ENCODE measurements at regions not wholly inside any gene's neighbourhood (a gene's known extent, or its start where the extent isn't known, plus 50 kb on each side); places are given as distances from the start of the nearest gene placed in this dataset.

GRCh38 chr11:62030071-62030684, 62.7 kb upstream of the FTH1 start:
- Histone ChIP-seq H3K4me3 (no peak overlapping the region), H3K27me3 (no peaks in the 10 kb centered on the region), H3K9me3 (no peaks in the 10 kb centered on the region), H3K4me1 (peaks cover 0 to 11% (median 7%) of the 10 kb centered on the region in 4 donors), H3K36me3 (no peaks in the 10 kb centered on the region), H3K27ac (no peak overlapping the region)
- TF ChIP-seq POLR2AphosphoS5 (IDR thresholded peaks at IDR 0.05) = no peak
- no peak for DNase-seq
- 75 to 84% (median 77%) methylated on average over 8 of the region's 8 CpGs for WGBS, 5 donors
- intact Hi-C loops (cut with DNase I; ENCODE audit: low total_unique reads) = no loop called here

- Histone ChIP-seq H3K4me3 (no peak overlapping the region), H3K9me3 (peaks cover 0 to 3% (median under 1%) of the 10 kb centered on the region in 4 donors), H3K27me3 (no peaks in the 10 kb centered on the region), H3K36me3 (no peaks in the 10 kb centered on the region), H3K4me1 (peaks cover 0 to 17% (median 10%) of the 10 kb centered on the region in 4 donors), H3K27ac (no peak overlapping the region)
- 87 to 97% (median 97%) methylated on average over 6 of the region's 6 CpGs for WGBS, 5 donors
- DNase-seq = no peak
- intact Hi-C loops (cut with DNase I; ENCODE audit: low total_unique reads) = no loop called here
- TF ChIP-seq POLR2A (IDR thresholded peaks at IDR 0.05) (no peak), POLR2AphosphoS5 (IDR thresholded peaks at IDR 0.05) (no peak), EP300 (IDR thresholded peaks at IDR 0.05) (no peak), CTCF (IDR thresholded peaks at IDR 0.05) (no peak)
Observed at GRCh38 chr11:62026739-62027370, 59.4 kb upstream of the FTH1 start.

GRCh38 chr11:62025487-62026105, 58.2 kb upstream of the FTH1 start:
- TF ChIP-seq POLR2AphosphoS5 (IDR thresholded peaks at IDR 0.05) (peak in 2 of 3 donors; percentile 79 to 85), POLR2A (IDR thresholded peaks at IDR 0.05) (no peak)
- H3K4me3 ChIP-seq = peak overlapping the region in 1 of 4 donors; percentile 5
- H3K4me1 ChIP-seq = peaks cover 0 to 17% (median 10%) of the 10 kb centered on the region in 4 donors
- intact Hi-C loops (cut with DNase I; ENCODE audit: low total_unique reads) = no loop called here
- peaks cover 6 to 12% (median 10%) of the 10 kb centered on the region in 4 donors for H3K9me3 ChIP-seq
- peak; percentile 68 to 90 for DNase-seq
- H3K27ac ChIP-seq = peak overlapping the region; percentile 34 to 81 (median 62)
- H3K36me3 ChIP-seq = no peaks in the 10 kb centered on the region
- no peaks in the 10 kb centered on the region for H3K27me3 ChIP-seq
- 9 to 26% (median 12%) methylated on average over 13 of the region's 13 CpGs for WGBS, 5 donors

- Histone ChIP-seq H3K27me3 (no peaks in the 10 kb centered on the region), H3K36me3 (no peaks in the 10 kb centered on the region), H3K27ac (peak overlapping the region; percentile 34 to 81 (median 57)), H3K4me3 (no peak overlapping the region), H3K4me1 (peaks cover 0 to 17% (median 10%) of the 10 kb centered on the region in 4 donors), H3K9me3 (peaks cover 6 to 12% (median 10%) of the 10 kb centered on the region in 4 donors)
- TF ChIP-seq POLR2A (IDR thresholded peaks at IDR 0.05) (no peak), CTCF (IDR thresholded peaks at IDR 0.05) (no peak), POLR2AphosphoS5 (IDR thresholded peaks at IDR 0.05) (no peak), EP300 (IDR thresholded peaks at IDR 0.05) (no peak)
- intact Hi-C loops (cut with DNase I; ENCODE audit: low total_unique reads) = no loop called here
- 53 to 67% (median 60%) methylated on average over 6 of the region's 6 CpGs for WGBS, 5 donors
- DNase-seq = no peak
Observed at GRCh38 chr11:62024936-62025486, 57.6 kb upstream of the FTH1 start.

GRCh38 chr11:62022211-62022610, 54.8 kb upstream of the FTH1 start:
- H3K36me3 ChIP-seq = no peaks in the 10 kb centered on the region
- peaks cover 6 to 12% (median 10%) of the 10 kb centered on the region in 4 donors for H3K9me3 ChIP-seq
- no peaks in the 10 kb centered on the region for H3K27me3 ChIP-seq
- 52 to 84% (median 66%) methylated on average over 3 of the region's 3 CpGs for WGBS, 5 donors
- intact Hi-C loops (cut with DNase I; ENCODE audit: low total_unique reads) = no loop called here
- TF ChIP-seq POLR2AphosphoS5 (IDR thresholded peaks at IDR 0.05) (no peak), EP300 (IDR thresholded peaks at IDR 0.05) (no peak), POLR2A (IDR thresholded peaks at IDR 0.05) (no peak), CTCF (IDR thresholded peaks at IDR 0.05) (no peak)
- no peak overlapping the region for H3K27ac ChIP-seq
- no peak for DNase-seq
- peaks cover 0 to 17% (median 10%) of the 10 kb centered on the region in 4 donors for H3K4me1 ChIP-seq
- H3K4me3 ChIP-seq = no peak overlapping the region
